Lower lobe of right lung (tissue), 2 donors: ENCODE measurements at regions not wholly inside any gene's neighbourhood (a gene's known extent, or its start where the extent isn't known, plus 50 kb on each side); places are given as distances from the start of the nearest gene placed in this dataset.

ENCODE experiments used
- ATAC-seq, 2 donors: fragments of 200-7000 bp; cut with Tn5 transposase; one replicate each; pipeline ENCODE4 v1.9.1; 2020 to 2022; ENCODE audit warnings: mild to moderate bottlenecking in 2 of 2, moderate library complexity in 2 of 2
- DNase-seq: peaks from one replicate; pipeline ENCODE4 v3.0.0-alpha.2; 2020
- H3K27ac ChIP-seq: fragments of 200-600 bp; one replicate; pipeline ENCODE4 v1.8.0; 2022
- H3K27me3 ChIP-seq: fragments of 200-600 bp; one replicate; pipeline ENCODE4 v1.8.0; 2022; ENCODE audit warnings: low read depth
- H3K36me3 ChIP-seq: fragments of 200-600 bp; one replicate; pipeline ENCODE4 v1.8.0; 2022; ENCODE audit warnings: mild to moderate bottlenecking
- H3K4me1 ChIP-seq: fragments of 200-600 bp; one replicate; pipeline ENCODE4 v1.8.0; 2022
- H3K4me3 ChIP-seq: fragments of 200-600 bp; one replicate; pipeline ENCODE4 v1.8.0; 2022; ENCODE audit warnings: mild to moderate bottlenecking
- H3K9me3 ChIP-seq: fragments of 200-600 bp; one replicate; pipeline ENCODE4 v1.8.0; 2022
- intact Hi-C: fragments of 100-400 bp; cut with DNase I; formaldehyde crosslinking; loops from one replicate; pipeline ENCODE4 v1.11.0; 2022
- TF ChIP-seq, protein P1 (sequence below): fragments of 200-600 bp; IDR thresholded peaks from one replicate; pipeline ENCODE4 v1.8.0; 2022; ENCODE audit warnings: antibody characterized with exemption, mild to moderate bottlenecking
- donor health status: DM: no; HTN: yes; CAD: no; lungs with severe emphysema.

DNA sequence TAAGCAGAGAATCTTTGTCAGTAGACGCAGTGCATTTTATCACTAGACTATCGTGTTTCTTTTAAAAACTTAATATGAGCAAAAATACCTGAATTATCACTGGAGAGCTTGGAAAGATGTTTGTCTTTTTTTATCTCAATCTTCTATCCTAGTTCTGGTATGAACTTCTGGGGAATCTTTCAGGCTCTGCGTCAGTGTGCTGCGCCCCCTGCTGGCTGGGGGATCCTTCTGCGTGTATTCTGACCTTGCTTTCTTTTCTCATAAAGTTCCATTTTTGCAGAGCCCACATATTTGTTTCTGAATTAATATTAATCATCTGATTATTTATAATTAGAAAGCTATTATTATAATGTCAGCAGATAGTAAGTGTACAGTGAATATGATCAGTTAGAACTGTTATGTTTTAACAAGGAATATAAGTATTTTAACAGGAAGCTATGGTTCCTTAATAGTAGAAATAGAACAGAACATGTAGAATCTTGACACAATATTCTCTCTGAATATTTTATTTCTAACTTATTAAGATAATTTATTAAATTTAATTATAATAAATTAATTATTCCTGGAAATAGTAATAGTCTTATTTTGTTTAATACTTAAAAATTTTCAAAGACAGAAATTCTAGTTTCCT is 945.0 kb upstream of the CRIM1 start:
- ATAC-seq, result no peak
- Histone ChIP-seq H3K27ac (no peak overlapping the region), H3K4me3 (no peak overlapping the region), H3K36me3 (no peaks in the 10 kb centered on the region), H3K4me1 (no peaks in the 10 kb centered on the region), H3K9me3 (no peaks in the 10 kb centered on the region), H3K27me3 (no peaks in the 10 kb centered on the region)
- TF ChIP-seq, protein P1, sequence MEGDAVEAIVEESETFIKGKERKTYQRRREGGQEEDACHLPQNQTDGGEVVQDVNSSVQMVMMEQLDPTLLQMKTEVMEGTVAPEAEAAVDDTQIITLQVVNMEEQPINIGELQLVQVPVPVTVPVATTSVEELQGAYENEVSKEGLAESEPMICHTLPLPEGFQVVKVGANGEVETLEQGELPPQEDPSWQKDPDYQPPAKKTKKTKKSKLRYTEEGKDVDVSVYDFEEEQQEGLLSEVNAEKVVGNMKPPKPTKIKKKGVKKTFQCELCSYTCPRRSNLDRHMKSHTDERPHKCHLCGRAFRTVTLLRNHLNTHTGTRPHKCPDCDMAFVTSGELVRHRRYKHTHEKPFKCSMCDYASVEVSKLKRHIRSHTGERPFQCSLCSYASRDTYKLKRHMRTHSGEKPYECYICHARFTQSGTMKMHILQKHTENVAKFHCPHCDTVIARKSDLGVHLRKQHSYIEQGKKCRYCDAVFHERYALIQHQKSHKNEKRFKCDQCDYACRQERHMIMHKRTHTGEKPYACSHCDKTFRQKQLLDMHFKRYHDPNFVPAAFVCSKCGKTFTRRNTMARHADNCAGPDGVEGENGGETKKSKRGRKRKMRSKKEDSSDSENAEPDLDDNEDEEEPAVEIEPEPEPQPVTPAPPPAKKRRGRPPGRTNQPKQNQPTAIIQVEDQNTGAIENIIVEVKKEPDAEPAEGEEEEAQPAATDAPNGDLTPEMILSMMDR, result peak; percentile 92
- intact Hi-C loops, result no loop called here
- peak; percentile 61 for DNase-seq

GRCh38 chr2:35409762-35410161 is 945.8 kb upstream of the CRIM1 start:
- ATAC-seq (no peak), DNase-seq (no peak)
- Histone ChIP-seq H3K9me3 (no peaks in the 10 kb centered on the region), H3K27me3 (no peaks in the 10 kb centered on the region), H3K27ac (no peak overlapping the region), H3K36me3 (no peaks in the 10 kb centered on the region), H3K4me1 (no peaks in the 10 kb centered on the region), H3K4me3 (no peak overlapping the region)
- TF ChIP-seq, protein P1, result no peak
- intact Hi-C loops, result no loop called here

GRCh38 chr2:35408320-35408719 is 947.3 kb upstream of the CRIM1 start:
- H3K27me3 ChIP-seq, result no peaks in the 10 kb centered on the region
- intact Hi-C loops, result no loop called here
- DNase-seq (no peak), ATAC-seq (no peak)
- no peak overlapping the region for H3K27ac ChIP-seq
- TF ChIP-seq, protein P1, result no peak
- no peaks in the 10 kb centered on the region for H3K9me3 ChIP-seq
- H3K4me3 ChIP-seq, result no peak overlapping the region
- no peaks in the 10 kb centered on the region for H3K4me1 ChIP-seq
- H3K36me3 ChIP-seq, result no peaks in the 10 kb centered on the region

DNA sequence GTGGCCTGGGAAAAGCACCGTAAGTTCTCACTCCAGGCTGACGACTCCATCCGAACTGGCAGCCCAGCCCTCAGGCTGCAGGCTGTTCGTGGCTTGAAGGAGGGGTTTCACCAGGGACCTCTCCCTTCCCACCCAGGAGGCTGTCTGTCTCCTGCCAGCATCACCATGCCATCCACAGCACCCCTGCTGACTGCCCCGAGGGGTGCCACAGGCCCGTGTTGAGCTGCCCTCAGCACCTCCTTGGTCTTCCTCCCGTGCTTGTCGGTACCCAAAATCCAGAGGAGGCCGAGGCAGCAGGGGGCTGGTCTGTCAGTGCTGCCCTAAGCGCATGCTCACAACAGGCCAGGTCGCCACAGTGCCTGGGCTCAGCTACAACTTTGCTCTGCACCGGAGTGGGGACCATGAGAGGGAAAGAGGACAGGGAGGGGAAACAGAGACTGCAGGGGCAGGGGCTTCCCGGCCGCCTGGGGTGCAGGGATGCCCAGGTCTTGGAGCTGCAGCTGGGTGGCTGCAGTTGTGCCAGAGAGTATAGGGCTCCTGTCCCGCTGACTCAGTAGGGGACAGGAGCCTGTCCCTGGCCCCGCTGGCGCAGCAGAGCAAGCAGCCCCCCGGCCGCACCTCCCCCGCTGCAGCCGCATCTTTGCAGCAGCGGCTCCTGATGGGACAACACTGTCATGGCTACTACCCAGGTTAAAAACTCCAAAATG is 963.7 kb upstream of the CRIM1 start:
- H3K27ac ChIP-seq, result no peak overlapping the region
- DNase-seq (no peak), ATAC-seq (peak in 1 of 2 donors; percentile 43)
- no peaks in the 10 kb centered on the region for H3K27me3 ChIP-seq
- H3K4me1 ChIP-seq, result no peaks in the 10 kb centered on the region
- TF ChIP-seq, protein P1, result no peak
- intact Hi-C loops, result no loop called here
- no peaks in the 10 kb centered on the region for H3K9me3 ChIP-seq
- H3K36me3 ChIP-seq, result no peaks in the 10 kb centered on the region
- H3K4me3 ChIP-seq, result no peak overlapping the region

DNA sequence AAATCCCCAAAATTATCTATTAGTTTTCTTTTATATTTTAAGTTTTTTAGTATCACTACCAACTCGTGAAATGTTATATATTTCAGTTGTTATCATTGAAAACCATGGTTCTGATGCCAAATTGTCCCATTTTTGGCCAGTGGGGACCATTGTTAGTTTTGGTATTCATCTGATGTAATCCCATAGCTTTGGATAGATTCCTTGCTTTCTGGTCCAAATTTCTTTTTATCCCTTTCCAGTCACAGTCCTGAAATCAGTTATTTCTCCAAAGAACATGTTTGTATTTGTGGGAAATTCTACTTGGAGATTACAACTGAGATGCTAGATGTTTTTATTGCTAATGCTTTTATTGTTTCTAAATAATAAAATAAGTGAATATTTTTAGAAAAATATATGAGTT is 976.8 kb upstream of the CRIM1 start:
- intact Hi-C loops, result no loop called here
- Histone ChIP-seq H3K27ac (no peak overlapping the region), H3K27me3 (no peaks in the 10 kb centered on the region), H3K4me1 (no peaks in the 10 kb centered on the region), H3K36me3 (no peaks in the 10 kb centered on the region), H3K9me3 (no peaks in the 10 kb centered on the region), H3K4me3 (no peak overlapping the region)
- no peak for ATAC-seq
- no peak for DNase-seq
- TF ChIP-seq, protein P1, result no peak
